Uterus (tissue), 3 donors: ENCODE measurements at regions not wholly inside any gene's neighbourhood (a gene's known extent, or its start where the extent isn't known, plus 50 kb on each side); places are given as distances from the start of the nearest gene placed in this dataset.

ENCODE experiments used
- DNase-seq, 2 donors: peaks; one replicate each; pipeline ENCODE4 v3.0.0-alpha.2; 2019 to 2020
- H3K27ac ChIP-seq, 2 donors: fragments of 200-600 bp; sonication (generic); 1 replicate in 1 of 2; 2 replicates in 1 of 2; pipeline ENCODE4 v1.5.1; 2016 to 2018
- H3K27me3 ChIP-seq, 2 donors: fragments of 200-600 bp; sonication (generic); one replicate each; pipeline ENCODE4 v1.5.1; 2018 to 2019; ENCODE audit warnings: control low read depth in 1 of 2
- H3K36me3 ChIP-seq, 2 donors: fragments of 200-600 bp; sonication (generic); one replicate each; pipeline ENCODE4 v1.5.1; 2019; ENCODE audit warnings: control low read depth in 1 of 2
- H3K4me1 ChIP-seq, 2 donors: fragments of 200-600 bp; sonication (generic); one replicate each; pipeline ENCODE4 v1.5.1; 2018 to 2019; ENCODE audit warnings: control low read depth in 1 of 2
- H3K4me3 ChIP-seq, 2 donors: fragments of 200-600 bp; sonication (generic); 1 replicate in 1 of 2; 2 replicates in 1 of 2; pipeline ENCODE4 v1.5.1; 2018 to 2019; ENCODE audit warnings: mild to moderate bottlenecking in 1 of 2
- H3K9me3 ChIP-seq, 2 donors: fragments of 200-600 bp; sonication (generic); one replicate each; pipeline ENCODE4 v1.5.1; 2019; ENCODE audit warnings: control low read depth in 1 of 2
- CTCF ChIP-seq, 4 experiments: fragments of 200-600 bp in 2 of 4; fragments of 450-650 bp in 2 of 4; sonication (generic) in 2 of 4; IDR thresholded peaks; one replicate each; pipeline ENCODE4 v1.5.1; 2016 to 2019; ENCODE audit warnings: antibody characterized with exemption in 4 of 4, mild to moderate bottlenecking in 2 of 4, moderate library complexity in 1 of 4
- POLR2A ChIP-seq, 2 donors: fragments of 450-650 bp; IDR thresholded peaks; one replicate each; pipeline ENCODE4 v1.6.1; 2016; ENCODE audit warnings: antibody characterized with exemption in 2 of 2, mild to moderate bottlenecking in 1 of 2, moderate library complexity in 1 of 2
- intact Hi-C: fragments of 100-400 bp; cut with DNase I; formaldehyde crosslinking; loops from one replicate; pipeline ENCODE4 v1.15.1; 2023; ENCODE audit warnings: low total_unique reads
- donor health status: DM: yes; HTN: yes; CAD: no.

- Histone ChIP-seq H3K4me1 (no peaks in the 10 kb centered on the region), H3K36me3 (no peaks in the 10 kb centered on the region), H3K4me3 (no peak overlapping the region), H3K27me3 (no peaks in the 10 kb centered on the region), H3K9me3 (no peaks in the 10 kb centered on the region), H3K27ac (no peak overlapping the region)
- intact Hi-C loops = no loop called here
- TF ChIP-seq POLR2A (IDR thresholded peaks at IDR 0.05) (no peak), CTCF (IDR thresholded peaks at IDR 0.05) (no peak)
- no peak for DNase-seq
Observed at GRCh38 chr5:2217219-2217618, 334.5 kb upstream of the IRX4 start.

GRCh38 chr5:2214910-2215590, 332.3 kb upstream of the IRX4 start:
- intact Hi-C loops = no loop called here
- Histone ChIP-seq H3K4me3 (no peak overlapping the region), H3K9me3 (no peaks in the 10 kb centered on the region), H3K4me1 (no peaks in the 10 kb centered on the region), H3K36me3 (no peaks in the 10 kb centered on the region), H3K27me3 (no peaks in the 10 kb centered on the region), H3K27ac (no peak overlapping the region)
- no peak for DNase-seq
- TF ChIP-seq CTCF (IDR thresholded peaks at IDR 0.05) (no peak), POLR2A (IDR thresholded peaks at IDR 0.05) (no peak)

GRCh38 chr5:2213121-2213730, 330.5 kb upstream of the IRX4 start:
- Histone ChIP-seq H3K27ac (no peak overlapping the region), H3K27me3 (no peaks in the 10 kb centered on the region), H3K4me1 (no peaks in the 10 kb centered on the region), H3K4me3 (no peak overlapping the region), H3K36me3 (no peaks in the 10 kb centered on the region), H3K9me3 (no peaks in the 10 kb centered on the region)
- intact Hi-C loops = no loop called here
- no peak for TF ChIP-seq POLR2A (IDR thresholded peaks at IDR 0.05)
- no peak for TF ChIP-seq CTCF (IDR thresholded peaks at IDR 0.05)
- DNase-seq = no peak

- Histone ChIP-seq H3K4me3 (no peak overlapping the region), H3K4me1 (no peaks in the 10 kb centered on the region), H3K36me3 (no peaks in the 10 kb centered on the region), H3K9me3 (no peaks in the 10 kb centered on the region), H3K27ac (no peak overlapping the region), H3K27me3 (no peaks in the 10 kb centered on the region)
- DNase-seq = no peak
- intact Hi-C loops = no loop called here
- TF ChIP-seq POLR2A (IDR thresholded peaks at IDR 0.05) (no peak), CTCF (IDR thresholded peaks at IDR 0.05) (no peak)
Observed at GRCh38 chr5:2212481-2212880, 329.8 kb upstream of the IRX4 start.

- intact Hi-C loops = no loop called here
- Histone ChIP-seq H3K4me3 (no peak overlapping the region), H3K27ac (no peak overlapping the region), H3K27me3 (no peaks in the 10 kb centered on the region), H3K36me3 (no peaks in the 10 kb centered on the region), H3K4me1 (no peaks in the 10 kb centered on the region), H3K9me3 (no peaks in the 10 kb centered on the region)
- TF ChIP-seq POLR2A (IDR thresholded peaks at IDR 0.05) (no peak), CTCF (IDR thresholded peaks at IDR 0.05) (no peak)
- DNase-seq = no peak
Observed at GRCh38 chr5:2208239-2208544, 325.5 kb upstream of the IRX4 start.
